GM18868 (cell line): ENCODE measurements at regions not wholly inside any gene's neighbourhood (a gene's known extent, or its start where the extent isn't known, plus 50 kb on each side); places are given as distances from the start of the nearest gene placed in this dataset.
"Not testable (repeated sequence)": the region's sequence is repeated elsewhere in the genome, so short reads cannot be mapped to it uniquely, and the experiment has no call there.

Source experiments
- ATAC-seq: cut with Tn5 transposase; IDR thresholded peaks from one replicate; pipeline ENCODE4 v1.9.1; 2021; ENCODE audit warnings: mild to moderate bottlenecking, moderate library complexity; ENCODE audit not compliant: unreplicated experiment

DNA sequence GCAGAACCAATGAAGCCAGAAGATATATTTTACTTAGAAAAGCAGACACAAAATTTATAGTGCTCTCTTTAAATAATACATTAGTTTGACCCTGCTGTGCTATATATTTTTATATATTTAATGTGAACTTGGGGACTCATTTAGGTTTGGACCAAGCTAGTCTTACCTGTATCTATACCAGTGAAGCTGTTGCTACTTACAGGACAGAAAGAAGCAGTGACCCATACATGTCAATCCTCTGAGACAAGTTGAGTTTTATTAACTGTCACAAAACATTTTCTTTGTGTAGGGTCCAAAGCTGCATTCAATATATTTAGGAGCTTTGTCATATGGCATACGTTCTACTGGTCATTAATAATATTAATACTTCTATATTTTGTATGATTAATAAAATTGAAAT, 327.7 kb upstream of the NUDT12 start:
- no peak for ATAC-seq

DNA sequence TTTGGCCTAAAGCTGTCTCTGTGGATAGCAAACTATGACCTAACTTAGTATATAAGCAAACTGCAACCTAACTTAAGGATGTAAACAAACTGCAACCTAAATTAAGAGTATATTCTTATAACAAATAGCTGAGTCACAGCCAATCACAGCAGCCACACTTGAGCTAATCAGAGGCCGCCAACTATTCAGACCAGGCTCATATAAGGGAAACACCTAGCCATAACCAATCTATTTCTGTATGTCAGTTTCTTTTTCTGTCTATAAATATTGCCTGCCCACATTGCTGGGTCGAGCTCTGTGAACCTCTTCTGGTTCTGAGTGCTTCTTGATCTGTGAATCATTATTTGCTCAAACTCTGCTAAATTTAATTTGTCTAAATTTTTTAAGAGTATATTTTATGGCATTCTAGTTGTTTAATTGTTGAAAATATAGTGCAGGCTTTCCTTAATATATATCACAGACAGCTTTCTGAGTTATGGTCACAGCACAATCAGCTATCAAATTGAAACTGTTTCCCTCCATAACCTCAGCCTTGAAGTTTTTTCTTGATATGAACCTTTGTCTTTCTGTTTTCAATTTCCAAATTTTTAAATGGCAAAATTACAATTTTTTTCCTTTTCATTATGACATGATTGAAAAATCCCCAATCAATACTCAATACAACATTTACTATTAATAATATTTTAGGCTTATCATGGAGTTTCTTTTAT, 327.1 kb upstream of the NUDT12 start:
- ATAC-seq, result peak; percentile 94

DNA sequence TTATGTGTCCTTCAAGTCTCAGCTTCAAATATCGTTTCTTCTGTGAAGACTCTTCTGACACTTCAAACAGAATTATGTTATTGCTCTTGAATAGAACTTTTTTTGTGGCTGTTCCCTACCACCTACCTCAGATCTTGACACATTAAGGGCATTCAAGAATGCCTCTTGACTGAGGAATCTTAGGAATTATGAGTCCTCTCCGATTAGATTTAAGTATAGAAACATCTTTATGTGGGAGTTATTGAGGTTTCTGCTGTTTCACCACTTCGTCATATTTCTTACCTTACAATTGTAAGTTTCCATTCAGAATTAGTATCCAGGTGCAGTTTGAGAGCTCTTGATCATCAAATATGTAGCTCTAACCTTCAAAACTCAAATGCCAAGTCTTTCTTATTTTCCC, 324.2 kb upstream of the NUDT12 start:
- no peak for ATAC-seq

DNA sequence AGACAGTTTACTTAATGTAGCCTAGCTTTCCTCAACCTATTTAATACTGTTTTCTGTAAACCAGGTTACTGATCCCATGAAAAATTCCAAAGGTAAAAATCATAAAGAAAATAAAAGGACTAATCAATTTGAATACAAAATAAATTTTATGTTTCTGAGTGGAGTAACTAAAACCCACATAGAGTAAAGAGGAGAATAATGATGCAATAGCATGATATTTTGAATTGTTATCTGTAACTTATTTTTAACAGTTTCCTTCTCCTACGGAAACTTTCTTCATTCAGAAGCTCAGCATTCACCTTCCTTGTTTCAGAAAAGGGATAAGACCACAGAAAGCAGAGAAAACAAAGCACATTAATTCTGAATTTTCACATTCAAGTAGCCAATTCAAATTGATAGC, 320.6 kb upstream of the NUDT12 start:
- ATAC-seq, result no peak

DNA sequence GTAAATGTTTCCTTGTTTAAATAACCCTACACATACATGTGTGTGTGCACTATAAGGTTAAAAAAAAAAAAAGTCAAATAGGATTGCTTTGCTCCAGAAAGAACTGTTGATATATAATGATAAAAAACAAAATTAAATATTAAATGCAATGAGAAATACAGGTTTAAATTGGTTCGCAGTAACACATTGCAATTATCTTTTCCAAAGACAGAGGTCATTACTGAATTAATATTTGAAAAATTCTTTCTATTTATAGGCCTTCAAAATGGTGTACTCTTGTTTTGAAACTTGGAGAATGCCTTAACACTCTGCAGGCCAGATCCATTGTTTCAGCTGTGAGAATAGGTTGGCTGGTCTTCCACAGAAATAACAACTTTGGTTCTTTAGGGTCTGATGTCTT, 319.0 kb upstream of the NUDT12 start:
- no peak for ATAC-seq

DNA sequence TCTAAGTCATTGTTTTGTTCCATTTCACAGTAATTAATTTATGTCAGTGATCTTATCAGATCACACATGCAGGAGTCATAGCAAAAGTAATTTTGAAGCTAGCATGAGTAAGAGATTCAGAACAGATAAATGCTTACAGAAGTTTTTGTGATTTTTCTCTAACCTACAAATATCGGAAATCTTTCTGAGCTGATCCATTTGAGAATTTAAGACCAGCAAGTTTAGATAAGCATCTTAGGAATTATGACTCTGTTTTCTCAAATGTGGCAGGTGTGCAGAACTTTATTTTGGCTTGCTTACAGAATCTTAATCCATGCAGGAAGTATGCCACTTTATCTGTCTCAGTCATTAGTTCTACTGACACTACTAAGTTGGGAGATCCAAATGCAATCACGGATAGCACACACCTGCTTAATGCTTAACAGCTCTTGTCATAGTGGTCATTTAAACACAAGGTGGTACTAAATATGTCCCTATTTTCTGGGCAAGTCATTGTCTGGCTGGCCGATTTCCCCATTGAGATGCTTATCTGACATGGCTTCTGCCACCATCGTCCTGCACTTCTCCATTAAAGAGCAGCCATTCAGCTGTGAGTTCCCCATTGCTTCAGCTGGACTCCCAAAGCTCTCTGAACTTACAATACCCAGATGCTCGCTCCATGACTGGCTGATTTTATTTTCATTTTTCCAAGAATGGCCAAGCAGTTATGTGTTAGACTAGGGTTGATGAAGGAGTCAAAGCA, 305.4 kb upstream of the NUDT12 start:
- ATAC-seq, result no peak

DNA sequence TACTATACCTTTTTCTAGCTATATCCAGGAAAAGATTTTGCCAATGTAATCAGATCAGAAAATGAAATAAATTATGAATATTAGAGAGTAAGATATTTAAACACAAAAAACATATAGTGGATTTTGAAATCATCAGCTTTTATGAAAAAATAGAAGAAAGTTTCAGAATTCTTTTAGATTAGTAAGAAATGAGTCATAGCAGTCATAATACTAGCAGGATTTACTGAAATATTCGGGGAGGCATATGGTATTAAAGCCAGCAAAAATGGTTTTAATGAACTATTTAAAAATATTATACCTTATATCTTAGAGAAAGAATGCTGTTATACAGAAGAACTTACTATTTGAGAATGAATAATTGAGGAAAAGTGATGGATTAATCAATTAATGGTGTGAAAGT, 303.6 kb upstream of the NUDT12 start:
- no peak for ATAC-seq

DNA sequence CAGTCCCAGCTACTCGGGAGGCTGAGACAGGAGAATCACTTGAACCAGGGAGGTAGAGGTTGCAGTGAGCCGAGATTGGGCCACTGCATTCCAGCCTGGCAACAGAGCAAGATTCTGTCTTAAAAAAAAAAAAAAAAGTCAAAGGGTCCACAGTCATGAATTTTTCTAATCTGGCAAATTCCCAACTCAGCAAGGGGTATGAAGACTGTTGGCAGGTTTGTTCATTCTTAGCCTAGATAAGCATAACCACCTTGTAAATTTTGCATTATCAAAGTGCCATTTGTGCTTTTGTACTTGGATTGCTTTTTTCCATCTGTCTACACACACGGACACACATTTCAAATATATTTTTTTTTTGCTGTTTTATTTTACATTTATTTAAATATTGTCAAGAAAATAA, 299.8 kb upstream of the NUDT12 start:
- ATAC-seq, result no peak

DNA sequence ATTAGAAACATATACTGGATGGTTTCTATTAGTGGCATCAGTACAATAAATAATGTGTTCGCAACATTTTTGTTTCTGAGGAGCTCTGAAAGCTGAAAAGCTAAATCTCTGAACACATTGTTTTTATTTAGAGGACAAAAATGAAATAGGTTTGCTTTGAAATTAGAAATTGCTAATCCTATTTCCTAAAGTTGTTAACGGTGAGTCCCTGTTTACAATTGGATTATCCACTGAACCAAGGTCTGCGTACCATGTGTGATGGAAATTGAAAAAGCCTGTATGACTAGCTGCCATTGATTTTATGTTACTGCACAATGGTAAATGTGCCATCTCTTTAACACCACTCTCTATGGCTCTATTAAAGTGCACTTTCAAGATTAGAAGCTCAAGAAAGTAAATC, 297.7 kb upstream of the NUDT12 start:
- no peak for ATAC-seq

DNA sequence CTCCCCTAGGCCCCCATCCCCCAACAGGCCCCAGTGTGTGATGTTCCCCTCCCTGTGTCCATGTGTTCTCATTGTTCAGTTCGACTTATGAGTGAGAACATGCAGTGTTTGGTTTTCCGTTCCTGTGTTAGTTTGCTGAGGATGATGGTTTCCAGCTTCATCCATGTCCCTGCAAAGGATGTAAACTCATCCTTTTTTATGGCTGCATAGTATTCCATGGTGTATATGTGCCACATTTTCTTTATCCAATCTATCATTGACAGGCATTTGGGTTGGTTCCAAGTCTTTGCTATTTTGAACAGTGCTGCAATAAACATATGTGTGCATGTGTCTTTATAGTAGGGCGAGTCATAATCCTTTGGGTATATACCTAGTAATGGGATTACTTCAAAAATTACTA, 295.8 kb upstream of the NUDT12 start:
- not testable (repeated sequence) for ATAC-seq

DNA sequence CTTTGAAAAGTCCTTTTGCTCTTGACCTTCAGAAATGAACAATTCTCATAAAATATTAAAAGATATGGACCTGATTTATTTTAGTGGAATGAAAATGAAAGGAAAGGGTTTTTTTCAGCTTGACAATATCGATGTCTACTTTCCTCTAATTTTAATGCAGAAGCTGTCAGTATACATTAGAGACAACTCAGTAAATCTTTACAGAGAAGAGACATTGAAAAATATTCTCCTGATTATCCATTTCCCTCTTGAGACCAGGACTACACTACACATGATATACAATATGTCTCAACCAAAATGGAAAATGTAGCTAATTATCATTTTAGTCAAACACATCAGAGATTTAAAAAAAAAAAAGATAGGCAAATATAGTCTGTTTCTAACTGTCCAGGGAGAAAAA, 288.5 kb upstream of the NUDT12 start:
- ATAC-seq, result no peak

DNA sequence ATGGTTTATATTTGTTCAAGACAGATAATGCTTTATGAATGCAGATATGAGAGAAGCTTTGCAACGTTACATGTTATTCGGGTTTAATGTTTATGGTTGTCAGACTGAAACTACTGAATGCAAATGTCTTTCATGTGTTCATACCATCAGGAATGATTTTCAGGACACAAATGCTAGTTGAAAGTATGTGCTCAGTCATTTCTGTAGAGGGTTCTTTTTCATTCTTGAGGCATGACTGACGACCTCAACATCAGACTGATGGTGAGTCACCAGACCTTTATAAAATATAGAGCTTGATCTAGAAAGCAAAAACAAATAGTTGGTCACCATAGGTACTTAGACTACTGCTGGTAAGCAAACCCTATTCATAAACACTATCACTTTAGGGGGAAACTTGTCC, 287.3 kb upstream of the NUDT12 start:
- ATAC-seq, result peak; percentile 80

DNA sequence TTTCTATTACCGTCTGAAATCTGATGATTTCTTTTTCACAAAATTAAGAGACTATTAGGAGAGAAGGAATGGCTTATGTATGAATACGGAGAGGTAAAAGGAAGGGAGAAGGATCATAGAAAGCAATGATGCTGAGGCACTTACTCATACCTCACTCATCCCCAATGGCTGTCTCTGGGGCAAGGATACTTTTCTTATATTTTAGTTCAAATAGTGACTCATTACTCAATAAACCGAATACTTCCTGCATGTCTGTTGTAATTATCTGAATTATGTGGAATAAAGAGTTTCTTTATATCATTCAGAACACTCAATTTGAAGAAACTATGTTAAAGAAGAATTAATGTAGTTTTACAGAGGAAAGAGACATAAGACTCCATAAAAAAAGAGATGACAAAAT, 284.5 kb upstream of the NUDT12 start:
- ATAC-seq, result no peak

DNA sequence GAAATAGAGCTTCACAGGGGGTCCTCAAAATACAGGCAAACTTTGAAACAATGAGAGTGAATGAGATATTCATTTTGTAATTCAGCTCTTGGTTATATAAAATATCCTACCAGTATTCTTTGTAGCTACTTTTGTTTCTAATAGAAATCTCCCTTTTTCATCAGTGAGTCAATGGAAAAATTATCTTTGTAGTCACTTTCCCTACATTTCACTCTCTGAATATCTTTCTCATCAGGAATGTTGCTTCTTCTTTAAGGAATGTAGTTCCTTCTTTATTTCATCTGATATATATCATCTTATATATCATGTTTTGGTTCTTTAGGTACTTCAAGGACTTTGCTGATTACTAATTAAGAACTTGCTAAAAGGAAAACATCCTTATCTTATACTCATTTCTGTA, 280.3 kb upstream of the NUDT12 start:
- no peak for ATAC-seq

DNA sequence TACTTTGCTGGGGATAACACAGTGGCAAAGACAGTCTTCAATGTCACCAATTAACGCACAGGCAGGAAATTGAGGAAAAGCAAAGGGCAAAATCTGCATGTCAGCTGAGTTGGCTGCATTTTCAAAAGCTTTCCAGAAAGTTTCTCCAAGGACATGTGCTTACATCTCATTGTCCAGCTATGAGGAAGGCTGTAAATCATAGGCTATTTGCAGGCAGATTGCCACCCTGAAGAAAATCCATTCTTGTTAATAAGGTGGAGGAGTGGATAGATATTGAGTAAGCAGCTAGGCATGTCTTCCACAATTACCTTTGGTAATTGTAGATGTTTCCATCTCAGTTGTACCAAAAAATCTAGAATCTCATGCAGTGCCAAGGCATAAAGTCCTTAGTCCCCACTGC, 278.0 kb upstream of the NUDT12 start:
- no peak for ATAC-seq

DNA sequence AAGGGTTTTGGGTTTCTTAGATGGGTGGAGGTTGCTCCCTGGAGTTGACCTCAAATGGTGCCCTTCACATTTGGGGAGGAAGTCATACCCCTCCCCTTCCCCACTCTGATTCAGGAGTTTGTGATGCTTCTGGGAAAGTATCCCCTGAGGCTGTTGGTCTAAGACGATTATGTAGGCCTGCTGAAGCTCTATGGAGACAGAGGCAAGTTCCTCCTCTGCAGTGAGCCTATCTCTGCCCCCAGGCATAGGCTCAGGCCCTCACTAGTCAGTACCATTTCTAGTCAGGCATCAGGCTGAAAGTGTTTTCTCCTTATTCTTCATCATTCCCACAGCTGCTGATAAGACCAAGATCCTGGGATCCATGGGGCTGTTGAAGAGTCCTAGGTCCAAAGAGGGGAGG, 271.6 kb upstream of the NUDT12 start:
- ATAC-seq, result no peak

DNA sequence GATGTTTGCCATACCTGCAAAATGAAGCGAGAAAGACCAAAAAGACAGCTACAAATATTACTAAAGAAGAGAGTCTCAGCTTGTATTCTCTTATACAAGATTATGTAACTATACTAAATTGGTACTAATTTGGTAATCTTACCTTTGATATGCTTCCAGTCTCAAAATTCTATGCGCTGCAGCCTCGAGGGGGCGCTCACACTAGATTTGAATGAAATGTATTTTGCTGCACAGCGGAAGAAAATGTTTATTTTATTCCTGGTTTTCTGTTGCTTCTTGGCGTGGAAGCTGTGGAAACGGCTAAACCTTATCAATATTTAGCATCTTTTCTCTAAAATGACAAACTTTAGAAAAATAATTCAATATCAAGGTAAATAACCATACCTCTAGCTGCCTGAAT, 267.0 kb upstream of the NUDT12 start:
- ATAC-seq, result no peak

DNA sequence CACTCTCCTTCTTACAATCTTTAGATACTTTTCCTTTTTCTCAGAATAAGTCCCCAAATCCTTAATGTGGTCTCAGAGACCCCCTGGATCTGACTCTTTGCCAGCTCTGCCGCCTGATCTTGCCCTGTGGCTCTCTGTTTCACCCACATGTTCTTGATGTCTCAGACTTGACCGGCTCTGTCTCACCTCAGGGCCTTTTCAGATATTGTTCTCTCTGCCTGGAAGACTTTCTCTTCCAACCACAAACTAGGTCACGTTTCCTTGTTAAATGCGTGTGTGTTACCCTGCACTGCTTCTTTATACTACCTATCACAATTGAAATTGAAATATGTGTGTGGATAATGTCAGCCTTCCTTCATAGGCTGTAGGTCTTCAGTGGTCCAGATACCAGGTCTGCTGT, 265.4 kb upstream of the NUDT12 start:
- ATAC-seq, result no peak

DNA sequence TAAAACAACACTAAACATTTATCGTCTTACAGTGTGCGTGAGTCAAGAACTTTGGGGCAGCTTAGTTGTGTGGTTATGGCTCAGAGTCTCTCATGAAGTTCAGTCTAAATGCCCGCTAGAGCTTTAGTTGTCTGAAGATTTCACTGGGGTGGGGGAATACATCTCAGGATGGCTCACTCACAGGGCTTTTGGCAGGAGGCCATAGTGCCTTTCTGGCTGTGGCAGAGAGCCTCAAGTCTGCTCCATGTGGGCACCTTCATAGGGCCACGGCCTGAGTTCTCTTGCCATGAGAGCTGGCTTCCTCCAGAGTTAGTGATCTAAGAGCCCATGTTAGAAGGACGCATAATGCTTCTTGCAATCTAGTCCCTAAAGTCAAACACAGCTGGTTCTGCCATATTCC, 258.8 kb upstream of the NUDT12 start:
- no peak for ATAC-seq

DNA sequence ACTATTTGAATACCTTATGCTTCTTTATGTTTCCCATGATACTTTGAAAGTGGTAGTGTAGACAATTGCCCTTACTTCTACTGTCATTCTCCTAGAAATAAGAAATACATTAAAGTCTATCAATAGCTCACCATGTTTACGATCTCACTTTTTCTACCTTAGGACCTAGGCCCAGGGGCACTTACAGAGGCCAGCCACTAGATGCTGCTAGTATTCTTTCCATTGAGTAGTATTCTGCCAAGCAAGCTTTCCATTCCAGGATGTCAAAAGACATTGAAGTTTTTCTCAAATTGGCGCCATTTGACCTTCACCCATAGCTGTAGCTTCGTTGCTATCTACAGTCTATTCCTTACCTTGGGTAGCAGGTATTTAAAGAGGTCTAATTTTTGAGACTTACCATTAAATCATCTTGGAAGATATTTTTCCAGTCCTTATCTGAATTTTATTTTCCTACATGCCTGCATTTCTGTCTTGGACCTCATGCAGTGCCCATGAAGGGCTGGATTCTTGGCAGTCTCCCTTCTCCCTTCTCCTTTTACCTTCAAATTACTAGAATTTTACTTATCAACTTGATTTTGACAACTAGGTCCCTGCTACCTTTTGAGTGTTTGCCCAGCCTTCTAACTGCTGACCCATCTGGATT, 246.0 kb upstream of the NUDT12 start:
- ATAC-seq, result peak; percentile 95

DNA sequence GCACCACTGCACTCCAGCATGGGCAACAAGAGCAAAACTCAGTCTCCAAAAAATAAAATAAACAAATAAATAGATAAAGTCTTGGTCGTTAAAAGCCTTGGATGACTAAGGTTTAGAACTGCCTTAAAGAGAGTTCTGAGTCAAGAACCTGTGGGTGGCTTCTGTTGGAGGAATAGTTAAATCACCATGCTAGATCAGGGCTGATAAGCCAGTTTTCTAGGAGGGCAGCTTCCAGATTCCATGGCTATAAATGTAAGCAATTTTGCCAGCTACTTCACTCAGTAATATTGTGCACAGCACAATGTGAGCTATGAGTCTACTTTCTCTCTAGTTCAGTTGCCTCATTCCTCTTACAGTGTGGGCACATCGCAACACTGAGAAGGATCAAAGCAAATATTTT, 242.1 kb upstream of the NUDT12 start:
- no peak for ATAC-seq

DNA sequence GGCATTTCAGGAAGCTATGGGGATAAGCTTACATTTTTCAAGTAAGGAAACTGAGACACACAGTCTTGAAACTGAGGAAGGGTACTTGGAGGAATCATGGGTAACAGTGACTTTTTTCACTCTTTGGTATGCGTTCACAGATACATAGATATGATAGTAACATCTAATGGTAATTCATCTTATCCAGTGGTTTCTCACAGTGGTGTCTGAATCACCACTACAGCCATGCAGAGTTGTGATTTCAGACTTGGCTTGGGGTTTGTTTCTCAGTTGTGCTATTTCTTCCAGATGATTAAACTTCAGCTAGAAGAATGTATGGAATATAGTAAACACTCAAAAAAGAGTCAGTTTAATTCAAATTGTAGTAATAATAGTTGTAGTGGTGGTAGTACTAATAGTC, 239.1 kb upstream of the NUDT12 start:
- no peak for ATAC-seq
